ENCODE measurements at regions not wholly inside any gene's neighbourhood (a gene's known extent, or its start where the extent isn't known, plus 50 kb on each side); places are given as distances from the start of the nearest gene placed in this dataset.

GRCh38 chr11:110798201-110798900, 86.1 kb upstream of the ARHGAP20 start:
- H3K9me3 ChIP-seq (ENCODE audit: control insufficient read depth, low read length), result no peaks in the 10 kb centered on the region
- TF ChIP-seq, protein P1, sequence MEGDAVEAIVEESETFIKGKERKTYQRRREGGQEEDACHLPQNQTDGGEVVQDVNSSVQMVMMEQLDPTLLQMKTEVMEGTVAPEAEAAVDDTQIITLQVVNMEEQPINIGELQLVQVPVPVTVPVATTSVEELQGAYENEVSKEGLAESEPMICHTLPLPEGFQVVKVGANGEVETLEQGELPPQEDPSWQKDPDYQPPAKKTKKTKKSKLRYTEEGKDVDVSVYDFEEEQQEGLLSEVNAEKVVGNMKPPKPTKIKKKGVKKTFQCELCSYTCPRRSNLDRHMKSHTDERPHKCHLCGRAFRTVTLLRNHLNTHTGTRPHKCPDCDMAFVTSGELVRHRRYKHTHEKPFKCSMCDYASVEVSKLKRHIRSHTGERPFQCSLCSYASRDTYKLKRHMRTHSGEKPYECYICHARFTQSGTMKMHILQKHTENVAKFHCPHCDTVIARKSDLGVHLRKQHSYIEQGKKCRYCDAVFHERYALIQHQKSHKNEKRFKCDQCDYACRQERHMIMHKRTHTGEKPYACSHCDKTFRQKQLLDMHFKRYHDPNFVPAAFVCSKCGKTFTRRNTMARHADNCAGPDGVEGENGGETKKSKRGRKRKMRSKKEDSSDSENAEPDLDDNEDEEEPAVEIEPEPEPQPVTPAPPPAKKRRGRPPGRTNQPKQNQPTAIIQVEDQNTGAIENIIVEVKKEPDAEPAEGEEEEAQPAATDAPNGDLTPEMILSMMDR (IDR thresholded peaks at IDR 0.05), result no peak
- H3K27ac ChIP-seq, result no peak overlapping the region
- H3K4me3 ChIP-seq (ENCODE audit: low read depth, low read length), result no peak overlapping the region
- H3K27me3 ChIP-seq (ENCODE audit: control insufficient read depth, insufficient read depth, low read length), result no peaks in the 10 kb centered on the region
- H3K79me2 ChIP-seq, result no peaks in the 10 kb centered on the region
- no peaks in the 10 kb centered on the region for H3K36me3 ChIP-seq (ENCODE audit: control insufficient read depth, insufficient read depth, low read length)
- H3K4me2 ChIP-seq (ENCODE audit: low read length), result no peak overlapping the region
- H3K4me1 ChIP-seq, result no peaks in the 10 kb centered on the region
- H2AFZ ChIP-seq, result no peak overlapping the region
- no peak overlapping the region for H3K9ac ChIP-seq

DNA sequence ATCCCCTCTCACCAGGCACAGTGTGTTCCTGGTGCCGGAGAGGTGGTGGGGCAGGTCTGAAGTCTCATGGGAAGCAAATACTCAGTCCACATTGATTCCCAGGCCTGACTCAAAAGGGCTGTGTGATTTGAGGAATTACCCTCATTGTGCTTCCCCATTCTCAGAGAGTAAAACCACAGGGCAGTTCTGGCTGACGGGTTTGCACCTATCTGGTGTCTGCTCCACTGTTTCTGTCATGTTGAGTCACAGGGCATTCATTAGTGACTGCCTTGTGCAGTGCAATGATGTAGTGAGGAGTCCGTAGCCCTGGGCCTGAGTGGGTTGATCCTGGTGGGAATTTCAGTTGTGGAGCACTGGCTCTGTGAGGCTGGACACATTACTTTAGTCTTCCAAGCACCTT, 85.2 kb upstream of the ARHGAP20 start:
- Histone ChIP-seq H3K27ac (no peak overlapping the region), H3K9me3 (ENCODE audit: control insufficient read depth, low read length) (no peaks in the 10 kb centered on the region), H3K36me3 (ENCODE audit: control insufficient read depth, insufficient read depth, low read length) (no peaks in the 10 kb centered on the region), H3K27me3 (ENCODE audit: control insufficient read depth, insufficient read depth, low read length) (no peaks in the 10 kb centered on the region), H3K4me2 (ENCODE audit: low read length) (no peak overlapping the region), H3K4me1 (no peaks in the 10 kb centered on the region), H2AFZ (no peak overlapping the region), H3K79me2 (no peaks in the 10 kb centered on the region), H3K9ac (no peak overlapping the region), H3K4me3 (ENCODE audit: low read depth, low read length) (no peak overlapping the region)
- TF ChIP-seq, protein P1 (IDR thresholded peaks at IDR 0.05), result no peak

DNA sequence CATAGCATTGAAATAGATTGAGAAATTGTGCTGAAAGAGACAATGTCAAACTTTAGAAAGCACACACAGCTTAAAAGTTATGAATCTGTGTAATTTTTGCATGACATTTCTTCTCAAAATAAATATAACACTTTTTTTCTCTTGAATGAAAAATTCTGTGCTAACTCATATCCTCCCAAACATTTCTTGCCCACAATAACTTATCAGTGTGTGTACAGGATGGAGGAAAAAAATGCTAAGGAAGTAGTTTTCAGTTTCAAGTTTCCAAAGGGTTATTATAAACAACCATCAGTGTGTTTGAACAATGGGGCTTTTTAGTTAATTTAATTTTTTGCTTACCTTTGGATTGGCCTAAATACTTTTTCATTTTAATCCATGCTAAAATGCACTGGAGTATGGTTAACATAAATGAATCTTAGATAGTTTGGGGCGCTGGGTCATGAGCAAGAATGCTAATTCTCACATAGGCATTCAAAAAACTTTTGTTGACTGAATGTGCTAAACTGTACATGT, 82.9 kb upstream of the ARHGAP20 start:
- no peak overlapping the region for H3K4me2 ChIP-seq (ENCODE audit: low read length)
- no peak overlapping the region for H3K9ac ChIP-seq
- no peak overlapping the region for H3K27ac ChIP-seq
- H3K4me1 ChIP-seq, result no peaks in the 10 kb centered on the region
- H2AFZ ChIP-seq, result no peak overlapping the region
- no peaks in the 10 kb centered on the region for H3K9me3 ChIP-seq (ENCODE audit: control insufficient read depth, low read length)
- H3K79me2 ChIP-seq, result no peaks in the 10 kb centered on the region
- H3K4me3 ChIP-seq (ENCODE audit: low read depth, low read length), result no peak overlapping the region
- TF ChIP-seq, protein P1 (IDR thresholded peaks at IDR 0.05), result no peak
- H3K27me3 ChIP-seq (ENCODE audit: control insufficient read depth, insufficient read depth, low read length), result no peaks in the 10 kb centered on the region
- H3K36me3 ChIP-seq (ENCODE audit: control insufficient read depth, insufficient read depth, low read length), result no peaks in the 10 kb centered on the region

GRCh38 chr11:110793556-110793955, 81.3 kb upstream of the ARHGAP20 start:
- TF ChIP-seq, protein P1 (IDR thresholded peaks at IDR 0.05), result no peak
- no peak overlapping the region for H3K27ac ChIP-seq
- H3K9ac ChIP-seq, result no peak overlapping the region

DNA sequence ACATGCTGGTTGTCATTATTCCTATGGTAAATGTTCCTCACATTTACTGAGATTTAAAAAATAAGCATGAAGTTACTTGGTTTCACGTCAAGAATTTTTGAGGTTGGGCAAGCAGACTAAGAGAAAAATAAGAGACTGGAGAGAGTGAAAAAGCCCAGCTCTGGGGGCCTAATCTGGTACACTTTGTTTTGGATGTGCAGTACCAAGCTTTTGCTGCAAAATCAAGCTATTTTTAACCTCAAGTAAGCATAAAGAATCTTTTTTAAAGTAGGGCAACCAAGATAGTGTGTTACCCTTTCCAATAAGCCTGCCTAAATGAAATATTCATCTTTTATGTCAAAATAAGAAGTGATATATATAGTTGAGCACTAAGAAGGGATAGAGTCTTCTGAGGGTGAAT, 79.4 kb upstream of the ARHGAP20 start:
- Histone ChIP-seq H3K27ac (no peak overlapping the region), H2AFZ (no peak overlapping the region), H3K4me1 (no peaks in the 10 kb centered on the region), H3K36me3 (ENCODE audit: control insufficient read depth, insufficient read depth, low read length) (no peaks in the 10 kb centered on the region), H3K9me3 (ENCODE audit: control insufficient read depth, low read length) (no peaks in the 10 kb centered on the region), H3K9ac (no peak overlapping the region), H3K4me2 (ENCODE audit: low read length) (no peak overlapping the region), H3K4me3 (ENCODE audit: low read depth, low read length) (no peak overlapping the region), H3K79me2 (no peaks in the 10 kb centered on the region), H3K27me3 (ENCODE audit: control insufficient read depth, insufficient read depth, low read length) (no peaks in the 10 kb centered on the region)
- TF ChIP-seq, protein P1 (IDR thresholded peaks at IDR 0.05), result no peak

More at GRCh38 chr11:110793556-110793955, 81.3 kb upstream of the ARHGAP20 start:
- Histone ChIP-seq H3K36me3 (ENCODE audit: control insufficient read depth, insufficient read depth, low read length) (no peaks in the 10 kb centered on the region), H3K79me2 (no peaks in the 10 kb centered on the region), H3K4me3 (ENCODE audit: low read depth, low read length) (no peak overlapping the region), H3K27me3 (ENCODE audit: control insufficient read depth, insufficient read depth, low read length) (no peaks in the 10 kb centered on the region), H3K9me3 (ENCODE audit: control insufficient read depth, low read length) (no peaks in the 10 kb centered on the region), H2AFZ (no peak overlapping the region), H3K4me1 (no peaks in the 10 kb centered on the region), H3K4me2 (ENCODE audit: low read length) (no peak overlapping the region)
